ENCODE measurements at regions not wholly inside any gene's neighbourhood (a gene's known extent, or its start where the extent isn't known, plus 50 kb on each side); places are given as distances from the start of the nearest gene placed in this dataset.

GRCh38 chr22:42184852-42185251 lies 54.2 kb upstream of the CYP2D6 start:
- no peak for TF ChIP-seq CTCF (IDR thresholded peaks at IDR 0.05; ENCODE audit: poor library complexity)
- no peak for TF ChIP-seq EZH2phosphoT487 (IDR thresholded peaks at IDR 0.05; ENCODE audit: low read depth, severe bottlenecking, unreplicated experiment)
